ENCODE measurements at regions not wholly inside any gene's neighbourhood (a gene's known extent, or its start where the extent isn't known, plus 50 kb on each side); places are given as distances from the start of the nearest gene placed in this dataset.

DNA sequence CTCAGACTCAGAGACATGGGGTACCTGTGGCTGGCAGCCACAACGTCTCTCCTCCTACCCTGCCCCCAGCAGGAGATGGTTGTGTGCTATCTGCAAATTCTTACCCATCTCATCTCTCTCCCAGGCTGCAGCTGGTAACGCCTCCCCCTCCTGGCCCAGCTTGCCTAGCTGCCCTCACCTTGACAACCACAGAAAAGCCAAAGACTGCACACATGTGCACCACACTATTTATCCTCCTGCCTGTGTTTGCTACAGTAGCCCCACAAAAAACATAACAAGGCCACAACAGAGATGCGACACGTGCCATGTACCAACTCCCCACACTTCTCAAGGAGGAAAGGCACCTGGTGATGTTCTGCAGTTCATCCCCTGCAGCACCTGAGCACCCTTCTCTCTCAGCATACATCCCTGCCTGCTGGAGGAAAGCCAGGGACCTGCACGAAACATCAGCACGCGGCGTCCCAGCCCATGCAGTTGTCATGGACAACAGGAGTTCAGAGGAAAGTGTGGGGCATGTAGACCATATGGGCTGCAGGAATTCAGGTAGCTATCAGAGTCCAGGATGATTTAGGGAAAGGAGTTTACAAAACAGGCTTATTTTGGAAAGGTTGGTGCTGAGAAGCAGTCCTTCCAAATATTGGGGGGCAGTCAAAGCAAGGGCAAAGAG lies 168.7 kb downstream of the C5orf15 start:
- DNase-seq (ENCODE audit: low read depth): no peak

DNA sequence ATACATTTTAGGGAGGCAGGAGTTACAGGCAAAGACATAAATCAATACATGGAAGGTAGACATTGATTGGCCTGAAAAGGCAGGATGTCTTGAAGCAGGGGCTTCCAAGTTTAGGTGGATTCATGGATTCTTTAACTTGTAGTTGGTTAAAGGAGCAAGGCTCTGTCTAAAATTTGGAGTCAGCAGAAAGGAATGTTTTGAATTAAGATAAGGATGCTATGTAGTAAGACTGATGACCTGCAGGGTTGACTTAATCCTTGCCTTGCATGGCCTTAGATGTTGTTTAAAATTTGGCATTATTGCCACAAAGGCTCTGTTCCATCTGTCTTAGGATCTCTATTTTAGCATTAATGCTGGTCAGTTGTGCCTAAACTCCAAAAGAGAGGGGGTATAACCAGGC lies 171.3 kb downstream of the C5orf15 start:
- peak; percentile 17 for DNase-seq (ENCODE audit: low read depth)

DNA sequence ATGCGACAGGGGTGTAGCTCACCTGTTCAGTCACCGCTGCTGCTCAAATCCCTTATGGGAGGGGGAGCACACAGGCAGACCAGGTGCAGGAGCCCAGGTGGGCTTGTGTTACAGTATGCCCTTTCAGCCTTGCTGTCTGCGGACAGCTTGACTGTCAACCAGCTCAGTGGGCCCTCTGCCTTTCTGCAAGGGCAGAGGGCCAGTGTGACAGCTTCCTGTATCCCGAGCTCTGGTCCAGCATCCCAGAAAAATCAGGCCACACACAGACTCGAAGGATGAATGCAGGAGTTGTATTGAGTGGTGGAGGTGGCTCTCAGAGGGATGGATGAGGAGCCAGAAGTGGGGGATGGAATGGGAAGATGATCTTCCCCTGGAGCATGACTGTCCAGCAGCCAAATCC lies 172.2 kb downstream of the C5orf15 start:
- DNase-seq (ENCODE audit: low read depth): no peak

GRCh38 chr5:133794771-133795415 lies 173.5 kb downstream of the C5orf15 start:
- no peak for DNase-seq (ENCODE audit: low read depth)

DNA sequence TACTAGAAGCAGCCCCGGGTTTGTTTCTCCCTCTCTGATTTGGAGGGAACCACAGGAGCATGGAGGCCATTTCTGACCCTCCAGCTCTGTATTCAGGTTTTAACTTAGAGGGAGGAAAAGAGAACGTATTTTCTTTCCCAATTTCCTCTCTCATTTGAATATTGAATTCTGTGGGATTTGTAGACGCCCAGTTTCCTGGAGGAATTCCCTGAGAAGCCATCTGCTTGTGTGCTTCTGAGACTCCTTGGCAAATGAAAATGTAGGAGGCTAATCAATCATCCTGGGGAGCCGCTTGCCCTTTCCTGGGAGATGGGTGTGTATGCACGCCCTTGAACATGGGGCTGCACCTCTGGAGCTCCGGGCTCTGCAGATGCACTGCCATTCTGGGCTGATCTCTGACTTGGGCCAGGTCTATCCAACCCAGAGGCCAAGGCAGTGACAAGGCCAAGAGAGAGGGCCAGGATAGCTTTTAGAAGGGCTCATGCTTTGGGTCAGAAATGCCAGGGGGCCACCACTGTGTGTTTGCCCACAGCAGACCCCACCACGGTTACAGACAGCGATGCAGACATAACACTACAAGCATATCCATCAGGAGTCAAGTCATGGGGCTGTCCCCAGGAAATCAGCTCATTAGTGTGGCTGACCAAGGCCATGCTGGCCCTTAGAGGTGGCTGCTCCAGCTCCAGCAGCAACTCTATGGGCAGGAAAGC lies 174.5 kb downstream of the C5orf15 start:
- no peak for DNase-seq (ENCODE audit: low read depth)

- no peak for DNase-seq (ENCODE audit: low read depth)
These were observed 175.8 kb downstream of the C5orf15 start for GRCh38 chr5:133792655-133793054.

DNA sequence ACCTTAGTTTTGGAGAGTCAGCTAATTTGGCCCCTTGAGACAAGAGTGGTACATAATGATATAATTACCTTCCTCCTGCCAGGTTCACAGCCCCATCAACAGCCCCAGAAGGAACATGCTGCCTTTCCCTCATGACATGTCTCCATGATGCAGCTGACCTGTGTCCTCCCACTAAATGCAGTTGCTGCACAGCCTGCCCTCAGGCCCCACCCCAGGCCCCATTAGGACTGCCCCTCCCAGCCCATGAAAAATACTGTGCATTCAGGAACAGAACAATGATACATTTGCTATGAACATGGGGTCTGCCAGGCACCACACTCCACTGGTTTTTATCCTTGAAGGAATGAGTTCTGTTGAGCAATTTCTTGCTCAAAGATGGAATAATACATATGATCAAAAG lies 176.4 kb downstream of the C5orf15 start:
- DNase-seq (ENCODE audit: low read depth): no peak

- no peak for DNase-seq (ENCODE audit: low read depth)
These were observed 177.5 kb downstream of the C5orf15 start for GRCh38 chr5:133790898-133791297.

- DNase-seq (ENCODE audit: low read depth): no peak
These were observed 177.1 kb upstream of the FSTL4 start for GRCh38 chr5:133789428-133789827.

DNA sequence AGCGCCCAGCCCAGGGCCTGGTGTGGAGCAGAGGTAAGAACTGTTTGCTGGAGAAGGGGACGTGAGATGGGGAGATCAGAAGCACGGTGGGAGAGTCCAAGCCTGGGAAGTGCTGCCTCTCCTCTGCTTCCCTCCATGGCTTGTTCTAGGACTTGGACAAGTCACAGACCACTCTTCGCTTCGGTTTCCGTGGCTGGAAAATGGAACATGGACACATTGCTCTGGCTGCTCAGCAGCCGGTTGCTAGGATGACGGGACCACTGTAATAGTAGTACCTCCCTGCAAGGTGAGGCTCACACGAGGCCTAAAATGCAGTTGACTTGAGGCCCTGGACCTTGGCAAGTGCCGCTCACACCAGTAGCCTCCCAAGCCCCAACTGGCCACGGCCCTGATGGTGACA lies 175.8 kb upstream of the FSTL4 start:
- no peak for DNase-seq (ENCODE audit: low read depth)

DNA sequence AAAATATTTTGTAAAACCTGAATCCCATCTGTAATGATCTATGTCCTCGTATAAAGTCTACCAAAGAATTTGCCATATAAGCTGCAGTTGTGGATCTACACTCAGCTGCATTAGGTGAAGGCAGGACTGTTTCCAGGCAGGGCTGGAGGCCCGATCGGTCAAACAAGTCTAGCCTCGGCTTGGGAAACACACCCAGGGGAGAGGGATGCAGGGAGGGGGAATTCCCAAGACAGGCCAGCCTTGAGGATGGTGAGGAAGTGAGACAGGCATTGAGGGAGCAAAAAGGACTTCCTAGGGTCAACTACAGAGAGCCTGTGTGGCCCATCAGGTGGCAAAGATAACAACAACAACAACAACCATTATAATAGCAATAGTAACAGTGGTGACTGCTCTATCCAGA lies 174.1 kb upstream of the FSTL4 start:
- DNase-seq (ENCODE audit: low read depth): no peak

- no peak for DNase-seq (ENCODE audit: low read depth)
These were observed 172.8 kb upstream of the FSTL4 start for GRCh38 chr5:133785182-133785581.

- DNase-seq (ENCODE audit: low read depth): peak; percentile 13
These were observed 171.1 kb upstream of the FSTL4 start for GRCh38 chr5:133783481-133783880.

DNA sequence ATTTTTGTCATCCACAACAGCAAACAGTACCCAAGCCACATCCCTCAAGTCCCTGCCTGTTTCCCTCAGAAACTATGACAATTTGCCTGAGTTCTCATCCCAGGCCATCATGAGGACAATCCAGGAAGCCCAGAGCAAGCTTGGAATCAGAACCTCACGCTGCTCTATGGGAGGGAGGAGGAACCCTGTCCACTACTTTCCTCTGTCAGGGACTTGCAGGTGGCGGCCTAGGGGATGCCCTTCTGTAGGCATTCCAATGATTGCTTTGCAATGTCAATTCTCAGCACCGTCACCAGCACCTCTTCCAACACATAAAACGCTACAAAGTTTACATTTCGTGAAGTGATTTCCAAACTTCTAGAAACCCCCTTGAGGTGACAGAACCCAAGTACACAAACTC lies 170.4 kb upstream of the FSTL4 start:
- DNase-seq (ENCODE audit: low read depth): no peak

GRCh38 chr5:133781436-133782225 lies 169.3 kb upstream of the FSTL4 start:
- no peak for DNase-seq (ENCODE audit: low read depth)

- DNase-seq (ENCODE audit: low read depth): no peak
These were observed 168.4 kb upstream of the FSTL4 start for GRCh38 chr5:133780619-133781280.

- no peak for DNase-seq (ENCODE audit: low read depth)
These were observed 167.6 kb upstream of the FSTL4 start for GRCh38 chr5:133779828-133780475.

DNA sequence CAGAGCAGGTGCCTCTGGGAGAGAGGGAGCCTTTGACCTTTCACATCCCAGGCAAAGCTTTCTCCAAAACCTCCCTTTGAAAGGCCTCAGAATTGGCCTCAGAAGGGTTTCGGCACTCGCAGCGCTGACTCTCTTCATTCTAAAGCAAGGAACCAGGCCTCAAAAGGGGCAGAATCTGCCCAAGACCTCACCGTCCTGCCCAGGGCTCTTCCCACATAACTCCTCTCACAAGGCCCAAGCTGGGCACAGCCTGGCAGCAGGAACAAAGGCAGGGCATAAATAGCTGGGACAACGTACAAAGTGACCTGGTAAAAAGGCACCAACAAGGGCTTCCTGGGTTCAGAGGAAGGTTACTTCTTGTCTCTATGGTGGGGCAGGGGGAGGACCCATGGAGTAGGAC lies 166.3 kb upstream of the FSTL4 start:
- no peak for DNase-seq (ENCODE audit: low read depth)

DNA sequence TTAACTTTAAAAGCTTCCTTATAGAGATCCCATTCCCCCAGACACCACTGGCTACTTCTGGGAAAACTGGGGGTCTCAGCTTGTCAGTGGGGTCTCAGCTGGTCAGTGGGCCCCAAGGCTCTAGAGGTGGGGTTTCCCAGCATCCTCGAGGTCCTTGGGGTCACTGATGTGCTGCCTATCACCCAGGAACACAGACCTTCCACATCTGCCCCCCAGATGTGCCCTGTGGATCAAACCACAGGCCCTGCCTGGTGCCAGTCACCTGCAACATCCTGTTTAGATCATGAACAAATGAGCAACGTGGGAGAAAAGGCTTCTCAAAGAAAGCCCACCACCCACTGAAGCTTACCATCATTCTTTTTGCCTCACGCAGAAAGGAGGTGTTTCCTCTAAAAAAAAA lies 165.6 kb upstream of the FSTL4 start:
- DNase-seq (ENCODE audit: low read depth): no peak

- no peak for DNase-seq (ENCODE audit: low read depth)
These were observed 163.4 kb upstream of the FSTL4 start for GRCh38 chr5:133775584-133776304.
